Endodermal cell (in vitro differentiated cells): ENCODE measurements at regions not wholly inside any gene's neighbourhood (a gene's known extent, or its start where the extent isn't known, plus 50 kb on each side); places are given as distances from the start of the nearest gene placed in this dataset.

Experiments used
- DNase-seq: peaks from one replicate; pipeline ENCODE4 v3.0.0-alpha.2; 2017
- H3K27ac ChIP-seq: 2 replicates; pipeline ENCODE4 v1.5.1; 2013; ENCODE audit warnings: mild to moderate bottlenecking, low read depth, low read length, moderate library complexity
- H3K27me3 ChIP-seq: 2 replicates; pipeline ENCODE4 v1.6.1; 2013; ENCODE audit warnings: mild to moderate bottlenecking, low read length, moderate library complexity; ENCODE audit not compliant: insufficient read depth, control insufficient read depth, poor library complexity, severe bottlenecking
- H3K36me3 ChIP-seq: 2 replicates; pipeline ENCODE4 v1.7.0; 2013; ENCODE audit warnings: mild to moderate bottlenecking, low read length, moderate library complexity; ENCODE audit not compliant: control insufficient read depth, insufficient read depth
- H3K4me1 ChIP-seq: one replicate; pipeline ENCODE4 v1.7.0; 2013; ENCODE audit warnings: low read length; ENCODE audit not compliant: control insufficient read depth, insufficient read depth
- H3K4me3 ChIP-seq: 2 replicates; pipeline ENCODE4 v1.5.1; 2013; ENCODE audit warnings: mild to moderate bottlenecking, low read length, moderate library complexity
- H3K9ac ChIP-seq: 2 replicates; pipeline ENCODE4 v1.6.1; 2013; ENCODE audit warnings: mild to moderate bottlenecking, low read length, moderate library complexity; ENCODE audit not compliant: poor library complexity, severe bottlenecking; ENCODE audit errors: extremely low read depth
- H3K9me3 ChIP-seq: 2 replicates; pipeline ENCODE4 v1.6.1; 2013; ENCODE audit warnings: mild to moderate bottlenecking, low read length, moderate library complexity; ENCODE audit not compliant: control insufficient read depth
- H3K27ac Mint-ChIP-seq: 2 replicates; pipeline ENCODE4 v1.8.0; 2020; ENCODE audit warnings: mixed read lengths
- H3K27me3 Mint-ChIP-seq: 2 replicates; pipeline ENCODE4 v1.8.0; 2021; ENCODE audit warnings: mild to moderate bottlenecking, mixed read lengths; ENCODE audit not compliant: insufficient read depth
- H3K36me3 Mint-ChIP-seq: 2 replicates; pipeline ENCODE4 v1.8.0; 2020; ENCODE audit warnings: low read depth, mixed read lengths
- H3K4me1 Mint-ChIP-seq: 2 replicates; pipeline ENCODE4 v1.8.0; 2020; ENCODE audit warnings: mixed read lengths
- H3K4me3 Mint-ChIP-seq: 2 replicates; pipeline ENCODE4 v1.8.0; 2020; ENCODE audit warnings: mild to moderate bottlenecking, moderate library complexity, mixed read lengths
- H3K9me3 Mint-ChIP-seq: 2 replicates; pipeline ENCODE4 v1.8.0; 2020; ENCODE audit warnings: mild to moderate bottlenecking, mixed read lengths
- WGBS, 2 experiments: methylation state at CpG; one replicate each; pipeline versions ENCODE4 v1.1.5 to v1.1.7; 2013; ENCODE audit warnings: missing lambda C conversion rate in 2 of 2, mixed read lengths in 1 of 2; ENCODE audit not compliant: insufficient coverage in 1 of 2, insufficient read length in 1 of 2; 5-methylcytosine and 5-hydroxymethylcytosine counted together
- TF ChIP-seq, protein P1 (sequence below): fragments of 200-600 bp; sonication (generic); conservative IDR thresholded peaks from 2 replicates; pipeline ENCODE4 v1.5.0; 2021; ENCODE audit warnings: antibody characterized with exemption, mild to moderate bottlenecking

DNA sequence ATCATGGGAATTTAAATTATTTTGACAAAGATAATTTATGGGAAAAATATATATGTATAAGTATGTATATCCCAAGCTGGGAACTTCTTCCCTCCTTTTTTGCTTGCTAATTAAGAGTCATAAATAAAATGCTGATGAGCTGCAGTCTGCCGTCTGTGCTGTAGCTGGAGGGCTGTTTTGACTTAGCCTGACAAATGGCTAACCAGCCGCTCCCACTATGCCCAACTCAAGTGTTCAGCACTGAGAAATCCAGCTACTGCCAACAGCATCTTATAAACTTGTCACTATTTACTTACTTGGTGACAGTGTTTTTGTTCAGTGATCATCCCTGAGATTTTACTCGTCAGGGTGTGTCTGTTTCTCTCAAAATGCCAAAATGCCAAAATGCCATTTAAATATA lies 171.2 kb upstream of the PGRMC2 start:
- Mint-ChIP-seq H3K4me1 (peaks cover 13% of the 10 kb centered on the region), H3K27ac (no peak overlapping the region), H3K36me3 (no peaks in the 10 kb centered on the region), H3K9me3 (peaks cover 14% of the 10 kb centered on the region), H3K27me3 (peaks cover 2% of the 10 kb centered on the region), H3K4me3 (no peak overlapping the region)
- Histone ChIP-seq H3K36me3 (no peaks in the 10 kb centered on the region), H3K9ac (no peak overlapping the region), H3K27ac (no peak overlapping the region), H3K27me3 (no peaks in the 10 kb centered on the region), H3K4me1 (peaks cover 13% of the 10 kb centered on the region), H3K4me3 (no peak overlapping the region), H3K9me3 (peaks cover 12% of the 10 kb centered on the region)
- WGBS, 2 experiments = 92 to 100% methylated on average over 1 to 3 of the region's 3 CpGs
- TF ChIP-seq, protein P1, sequence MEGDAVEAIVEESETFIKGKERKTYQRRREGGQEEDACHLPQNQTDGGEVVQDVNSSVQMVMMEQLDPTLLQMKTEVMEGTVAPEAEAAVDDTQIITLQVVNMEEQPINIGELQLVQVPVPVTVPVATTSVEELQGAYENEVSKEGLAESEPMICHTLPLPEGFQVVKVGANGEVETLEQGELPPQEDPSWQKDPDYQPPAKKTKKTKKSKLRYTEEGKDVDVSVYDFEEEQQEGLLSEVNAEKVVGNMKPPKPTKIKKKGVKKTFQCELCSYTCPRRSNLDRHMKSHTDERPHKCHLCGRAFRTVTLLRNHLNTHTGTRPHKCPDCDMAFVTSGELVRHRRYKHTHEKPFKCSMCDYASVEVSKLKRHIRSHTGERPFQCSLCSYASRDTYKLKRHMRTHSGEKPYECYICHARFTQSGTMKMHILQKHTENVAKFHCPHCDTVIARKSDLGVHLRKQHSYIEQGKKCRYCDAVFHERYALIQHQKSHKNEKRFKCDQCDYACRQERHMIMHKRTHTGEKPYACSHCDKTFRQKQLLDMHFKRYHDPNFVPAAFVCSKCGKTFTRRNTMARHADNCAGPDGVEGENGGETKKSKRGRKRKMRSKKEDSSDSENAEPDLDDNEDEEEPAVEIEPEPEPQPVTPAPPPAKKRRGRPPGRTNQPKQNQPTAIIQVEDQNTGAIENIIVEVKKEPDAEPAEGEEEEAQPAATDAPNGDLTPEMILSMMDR = no peak
- no peak for DNase-seq

DNA sequence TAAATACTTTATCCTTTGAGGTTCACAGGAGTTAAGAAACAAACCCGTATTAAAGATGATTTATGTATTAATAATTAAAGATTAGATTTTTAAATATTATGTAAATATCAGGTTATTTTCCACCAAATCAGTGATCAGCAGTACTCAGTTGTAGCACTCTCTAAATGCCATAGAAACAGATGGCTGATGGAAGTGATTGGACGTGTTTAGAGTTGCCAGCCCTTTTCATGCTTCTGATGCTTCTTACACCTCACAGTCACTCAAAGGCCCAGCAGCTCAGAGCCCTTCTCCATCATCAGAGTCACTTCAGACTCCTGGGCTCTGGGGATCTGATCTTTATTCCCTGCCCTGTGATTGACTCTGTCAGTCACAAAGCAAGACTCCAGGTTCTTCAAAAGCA lies 170.1 kb upstream of the PGRMC2 start:
- H3K9me3 Mint-ChIP-seq = peaks cover 5% of the 10 kb centered on the region

DNA sequence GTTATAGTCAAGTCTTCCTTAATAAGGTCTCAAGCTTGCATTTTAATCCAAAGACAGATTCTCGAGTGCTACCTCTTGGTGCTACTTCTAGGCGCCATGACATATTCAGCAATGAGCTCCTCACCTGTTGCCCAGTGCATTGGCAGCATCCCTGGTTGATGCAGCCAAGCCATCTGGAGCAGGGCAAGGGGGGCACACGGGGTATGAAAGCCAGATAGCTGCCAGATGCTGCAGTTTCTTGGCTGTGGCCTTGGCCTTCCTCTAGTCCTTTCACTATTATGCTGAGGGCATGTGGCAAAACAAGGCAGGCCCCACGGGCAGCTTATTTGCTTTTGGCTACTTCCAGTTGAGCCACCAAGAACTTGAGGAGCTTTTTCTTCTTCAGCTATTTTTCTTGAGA lies 168.6 kb upstream of the PGRMC2 start:
- peaks cover 9% of the 10 kb centered on the region for H3K4me1 ChIP-seq
- H3K9me3 ChIP-seq = no peaks in the 10 kb centered on the region
- no peaks in the 10 kb centered on the region for H3K36me3 Mint-ChIP-seq
- TF ChIP-seq, protein P1 = no peak
- no peaks in the 10 kb centered on the region for H3K27me3 ChIP-seq
- H3K9ac ChIP-seq = no peak overlapping the region
- H3K27ac Mint-ChIP-seq = no peak overlapping the region
- H3K27me3 Mint-ChIP-seq = peaks cover 2% of the 10 kb centered on the region
- H3K27ac ChIP-seq = no peak overlapping the region
- H3K36me3 ChIP-seq = no peaks in the 10 kb centered on the region
- 88 to 90% methylated on average over 4 of the region's 4 CpGs for WGBS, 2 experiments
- DNase-seq = no peak
- no peaks in the 10 kb centered on the region for H3K9me3 Mint-ChIP-seq
- no peak overlapping the region for H3K4me3 ChIP-seq
- H3K4me1 Mint-ChIP-seq = peaks cover 19% of the 10 kb centered on the region
- H3K4me3 Mint-ChIP-seq = no peak overlapping the region

More for the DNA sequence above, 170.1 kb upstream of the PGRMC2 start:
- Histone ChIP-seq H3K36me3 (no peaks in the 10 kb centered on the region), H3K27me3 (no peaks in the 10 kb centered on the region), H3K9ac (no peak overlapping the region), H3K27ac (no peak overlapping the region), H3K4me1 (peaks cover 16% of the 10 kb centered on the region), H3K9me3 (peaks cover 1% of the 10 kb centered on the region), H3K4me3 (no peak overlapping the region)
- H3K27ac Mint-ChIP-seq = no peak overlapping the region
- peaks cover 14% of the 10 kb centered on the region for H3K4me1 Mint-ChIP-seq
- 97 to 100% methylated on average over 1 to 2 of the region's 2 CpGs for WGBS, 2 experiments
- no peaks in the 10 kb centered on the region for H3K36me3 Mint-ChIP-seq
- TF ChIP-seq, protein P1 = no peak
- DNase-seq = no peak
- H3K27me3 Mint-ChIP-seq = peaks cover 2% of the 10 kb centered on the region
- H3K4me3 Mint-ChIP-seq = no peak overlapping the region
